GM12872 (cell line): ENCODE measurements at regions not wholly inside any gene's neighbourhood (a gene's known extent, or its start where the extent isn't known, plus 50 kb on each side); places are given as distances from the start of the nearest gene placed in this dataset.

Experiments used
- TF ChIP-seq, protein P1 (sequence below): IDR thresholded peaks from 3 replicates; pipeline ENCODE4 v1.5.1; 2011; ENCODE audit warnings: low read depth, mild to moderate bottlenecking, low read length, moderate library complexity; ENCODE audit not compliant: insufficient read depth

- TF ChIP-seq, protein P1, sequence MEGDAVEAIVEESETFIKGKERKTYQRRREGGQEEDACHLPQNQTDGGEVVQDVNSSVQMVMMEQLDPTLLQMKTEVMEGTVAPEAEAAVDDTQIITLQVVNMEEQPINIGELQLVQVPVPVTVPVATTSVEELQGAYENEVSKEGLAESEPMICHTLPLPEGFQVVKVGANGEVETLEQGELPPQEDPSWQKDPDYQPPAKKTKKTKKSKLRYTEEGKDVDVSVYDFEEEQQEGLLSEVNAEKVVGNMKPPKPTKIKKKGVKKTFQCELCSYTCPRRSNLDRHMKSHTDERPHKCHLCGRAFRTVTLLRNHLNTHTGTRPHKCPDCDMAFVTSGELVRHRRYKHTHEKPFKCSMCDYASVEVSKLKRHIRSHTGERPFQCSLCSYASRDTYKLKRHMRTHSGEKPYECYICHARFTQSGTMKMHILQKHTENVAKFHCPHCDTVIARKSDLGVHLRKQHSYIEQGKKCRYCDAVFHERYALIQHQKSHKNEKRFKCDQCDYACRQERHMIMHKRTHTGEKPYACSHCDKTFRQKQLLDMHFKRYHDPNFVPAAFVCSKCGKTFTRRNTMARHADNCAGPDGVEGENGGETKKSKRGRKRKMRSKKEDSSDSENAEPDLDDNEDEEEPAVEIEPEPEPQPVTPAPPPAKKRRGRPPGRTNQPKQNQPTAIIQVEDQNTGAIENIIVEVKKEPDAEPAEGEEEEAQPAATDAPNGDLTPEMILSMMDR: no peak
Observed at GRCh38 chr10:8380833-8381496, 326.5 kb downstream of the GATA3 start.

- TF ChIP-seq, protein P1: no peak
Observed at GRCh38 chr10:8386781-8387180, 332.3 kb downstream of the GATA3 start.

GRCh38 chr10:8389630-8390029 is 335.1 kb downstream of the GATA3 start:
- TF ChIP-seq, protein P1: no peak

DNA sequence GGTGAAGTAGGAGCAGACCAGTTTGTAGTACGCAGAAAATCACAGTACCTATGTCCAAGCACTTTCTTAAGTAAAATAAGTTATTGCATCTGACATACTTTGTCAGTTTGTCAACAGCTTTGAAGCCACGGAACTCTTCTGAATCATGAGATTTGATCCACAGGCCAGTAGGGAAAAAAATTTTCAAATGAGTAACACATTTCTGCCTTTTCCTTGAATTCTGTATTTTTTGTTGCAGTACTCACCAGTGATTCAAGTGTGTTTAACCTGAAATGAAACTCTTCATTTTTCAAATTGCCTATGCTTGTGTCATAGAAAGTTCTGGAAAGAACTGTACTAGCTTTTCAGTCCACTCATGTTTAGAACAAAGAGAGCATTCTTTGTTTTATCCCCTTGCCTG is 337.7 kb downstream of the GATA3 start:
- TF ChIP-seq, protein P1: no peak

GRCh38 chr10:8393531-8393930 is 339.0 kb downstream of the GATA3 start:
- TF ChIP-seq, protein P1: no peak

GRCh38 chr10:8396675-8397074 is 342.2 kb downstream of the GATA3 start:
- TF ChIP-seq, protein P1: no peak

- TF ChIP-seq, protein P1: no peak
Observed at GRCh38 chr10:8398771-8399170, 344.3 kb downstream of the GATA3 start.
